ENCODE measurements at regions not wholly inside any gene's neighbourhood (a gene's known extent, or its start where the extent isn't known, plus 50 kb on each side); places are given as distances from the start of the nearest gene placed in this dataset.

DNA sequence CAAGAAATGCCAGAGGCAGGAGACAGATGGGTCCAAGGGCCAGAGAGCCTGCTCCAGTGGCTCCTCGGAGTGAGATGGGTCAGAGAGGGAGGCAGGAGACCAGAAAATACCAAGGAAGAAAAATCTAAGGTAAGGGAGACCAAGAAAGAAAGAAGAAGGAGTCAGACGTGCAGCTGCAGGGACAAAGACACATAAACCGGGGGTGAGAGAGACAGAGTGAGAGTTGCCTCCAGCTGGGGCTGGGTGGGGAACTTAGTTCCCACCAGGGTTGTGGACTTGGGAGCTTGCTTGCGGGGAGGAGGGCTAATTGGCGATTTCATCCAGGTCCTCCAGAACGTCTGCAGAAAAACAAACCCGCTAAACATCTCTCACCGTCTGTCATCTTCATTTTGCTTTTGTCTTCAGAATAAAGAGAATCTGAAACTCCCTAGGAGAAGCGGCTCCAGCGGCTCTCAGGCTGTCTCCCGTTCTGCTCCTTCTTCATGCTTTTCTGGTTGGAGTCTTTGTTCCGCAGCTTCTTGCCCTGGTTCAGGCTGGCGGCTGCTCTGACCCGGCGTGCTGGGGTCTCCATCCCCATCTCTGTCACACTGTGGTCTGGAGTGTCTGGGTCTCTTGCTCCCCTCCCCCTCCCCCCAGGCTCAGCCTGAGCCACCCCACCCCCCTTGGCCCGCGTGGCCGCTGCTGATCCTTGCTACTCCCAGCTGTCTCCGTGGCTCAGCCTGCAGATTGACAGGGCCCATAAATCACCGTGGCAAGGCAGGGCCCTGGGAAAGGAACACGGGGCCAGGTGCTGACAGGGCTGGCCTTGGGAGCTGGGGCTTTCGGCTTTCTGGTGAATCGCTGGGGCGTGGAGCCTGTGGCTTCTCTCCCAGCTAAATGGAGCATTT, 66.6 kb downstream of the UBIAD1 start (continued):
- TF ChIP-seq, protein P1, sequence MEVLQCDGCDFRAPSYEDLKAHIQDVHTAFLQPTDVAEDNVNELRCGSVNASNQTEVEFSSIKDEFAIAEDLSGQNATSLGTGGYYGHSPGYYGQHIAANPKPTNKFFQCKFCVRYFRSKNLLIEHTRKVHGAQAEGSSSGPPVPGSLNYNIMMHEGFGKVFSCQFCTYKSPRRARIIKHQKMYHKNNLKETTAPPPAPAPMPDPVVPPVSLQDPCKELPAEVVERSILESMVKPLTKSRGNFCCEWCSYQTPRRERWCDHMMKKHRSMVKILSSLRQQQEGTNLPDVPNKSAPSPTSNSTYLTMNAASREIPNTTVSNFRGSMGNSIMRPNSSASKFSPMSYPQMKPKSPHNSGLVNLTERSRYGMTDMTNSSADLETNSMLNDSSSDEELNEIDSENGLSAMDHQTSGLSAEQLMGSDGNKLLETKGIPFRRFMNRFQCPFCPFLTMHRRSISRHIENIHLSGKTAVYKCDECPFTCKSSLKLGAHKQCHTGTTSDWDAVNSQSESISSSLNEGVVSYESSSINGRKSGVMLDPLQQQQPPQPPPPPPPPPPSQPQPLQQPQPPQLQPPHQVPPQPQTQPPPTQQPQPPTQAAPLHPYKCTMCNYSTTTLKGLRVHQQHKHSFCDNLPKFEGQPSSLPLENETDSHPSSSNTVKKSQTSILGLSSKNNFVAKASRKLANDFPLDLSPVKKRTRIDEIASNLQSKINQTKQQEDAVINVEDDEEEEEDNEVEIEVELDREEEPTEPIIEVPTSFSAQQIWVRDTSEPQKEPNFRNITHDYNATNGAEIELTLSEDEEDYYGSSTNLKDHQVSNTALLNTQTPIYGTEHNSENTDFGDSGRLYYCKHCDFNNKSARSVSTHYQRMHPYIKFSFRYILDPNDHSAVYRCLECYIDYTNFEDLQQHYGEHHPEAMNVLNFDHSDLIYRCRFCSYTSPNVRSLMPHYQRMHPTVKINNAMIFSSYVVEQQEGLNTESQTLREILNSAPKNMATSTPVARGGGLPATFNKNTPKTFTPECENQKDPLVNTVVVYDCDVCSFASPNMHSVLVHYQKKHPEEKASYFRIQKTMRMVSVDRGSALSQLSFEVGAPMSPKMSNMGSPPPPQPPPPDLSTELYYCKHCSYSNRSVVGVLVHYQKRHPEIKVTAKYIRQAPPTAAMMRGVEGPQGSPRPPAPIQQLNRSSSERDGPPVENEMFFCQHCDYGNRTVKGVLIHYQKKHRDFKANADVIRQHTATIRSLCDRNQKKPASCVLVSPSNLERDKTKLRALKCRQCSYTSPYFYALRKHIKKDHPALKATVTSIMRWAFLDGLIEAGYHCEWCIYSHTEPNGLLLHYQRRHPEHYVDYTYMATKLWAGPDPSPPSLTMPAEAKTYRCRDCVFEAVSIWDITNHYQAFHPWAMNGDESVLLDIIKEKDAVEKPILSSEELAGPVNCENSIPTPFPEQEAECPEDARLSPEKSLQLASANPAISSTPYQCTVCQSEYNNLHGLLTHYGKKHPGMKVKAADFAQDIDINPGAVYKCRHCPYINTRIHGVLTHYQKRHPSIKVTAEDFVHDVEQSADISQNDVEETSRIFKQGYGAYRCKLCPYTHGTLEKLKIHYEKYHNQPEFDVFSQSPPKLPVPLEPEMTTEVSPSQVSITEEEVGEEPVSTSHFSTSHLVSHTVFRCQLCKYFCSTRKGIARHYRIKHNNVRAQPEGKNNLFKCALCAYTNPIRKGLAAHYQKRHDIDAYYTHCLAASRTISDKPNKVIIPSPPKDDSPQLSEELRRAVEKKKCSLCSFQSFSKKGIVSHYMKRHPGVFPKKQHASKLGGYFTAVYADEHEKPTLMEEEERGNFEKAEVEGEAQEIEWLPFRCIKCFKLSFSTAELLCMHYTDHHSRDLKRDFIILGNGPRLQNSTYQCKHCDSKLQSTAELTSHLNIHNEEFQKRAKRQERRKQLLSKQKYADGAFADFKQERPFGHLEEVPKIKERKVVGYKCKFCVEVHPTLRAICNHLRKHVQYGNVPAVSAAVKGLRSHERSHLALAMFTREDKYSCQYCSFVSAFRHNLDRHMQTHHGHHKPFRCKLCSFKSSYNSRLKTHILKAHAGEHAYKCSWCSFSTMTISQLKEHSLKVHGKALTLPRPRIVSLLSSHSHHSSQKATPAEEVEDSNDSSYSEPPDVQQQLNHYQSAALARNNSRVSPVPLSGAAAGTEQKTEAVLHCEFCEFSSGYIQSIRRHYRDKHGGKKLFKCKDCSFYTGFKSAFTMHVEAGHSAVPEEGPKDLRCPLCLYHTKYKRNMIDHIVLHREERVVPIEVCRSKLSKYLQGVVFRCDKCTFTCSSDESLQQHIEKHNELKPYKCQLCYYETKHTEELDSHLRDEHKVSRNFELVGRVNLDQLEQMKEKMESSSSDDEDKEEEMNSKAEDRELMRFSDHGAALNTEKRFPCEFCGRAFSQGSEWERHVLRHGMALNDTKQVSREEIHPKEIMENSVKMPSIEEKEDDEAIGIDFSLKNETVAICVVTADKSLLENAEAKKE (CRISPR knock-in tag; IDR thresholded peaks at IDR 0.05) = no peak
- TF ChIP-seq EZH2 (IDR thresholded peaks at IDR 0.05; ENCODE audit: low read depth, unreplicated experiment) = no peak
- TF ChIP-seq, protein P2, sequence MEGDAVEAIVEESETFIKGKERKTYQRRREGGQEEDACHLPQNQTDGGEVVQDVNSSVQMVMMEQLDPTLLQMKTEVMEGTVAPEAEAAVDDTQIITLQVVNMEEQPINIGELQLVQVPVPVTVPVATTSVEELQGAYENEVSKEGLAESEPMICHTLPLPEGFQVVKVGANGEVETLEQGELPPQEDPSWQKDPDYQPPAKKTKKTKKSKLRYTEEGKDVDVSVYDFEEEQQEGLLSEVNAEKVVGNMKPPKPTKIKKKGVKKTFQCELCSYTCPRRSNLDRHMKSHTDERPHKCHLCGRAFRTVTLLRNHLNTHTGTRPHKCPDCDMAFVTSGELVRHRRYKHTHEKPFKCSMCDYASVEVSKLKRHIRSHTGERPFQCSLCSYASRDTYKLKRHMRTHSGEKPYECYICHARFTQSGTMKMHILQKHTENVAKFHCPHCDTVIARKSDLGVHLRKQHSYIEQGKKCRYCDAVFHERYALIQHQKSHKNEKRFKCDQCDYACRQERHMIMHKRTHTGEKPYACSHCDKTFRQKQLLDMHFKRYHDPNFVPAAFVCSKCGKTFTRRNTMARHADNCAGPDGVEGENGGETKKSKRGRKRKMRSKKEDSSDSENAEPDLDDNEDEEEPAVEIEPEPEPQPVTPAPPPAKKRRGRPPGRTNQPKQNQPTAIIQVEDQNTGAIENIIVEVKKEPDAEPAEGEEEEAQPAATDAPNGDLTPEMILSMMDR (conservative IDR thresholded peaks at IDR 0.05; ENCODE audit: low read depth in 2 of 2) = no peak
- no peak for TF ChIP-seq POLR2AphosphoS5 (IDR thresholded peaks at IDR 0.05; ENCODE audit: low read depth)
- TF ChIP-seq NANOG (IDR thresholded peaks at IDR 0.05; ENCODE audit: borderline replicate concordance) = no peak
- no peak for TF ChIP-seq ZNF114 (CRISPR knock-in tag; IDR thresholded peaks at IDR 0.05)
- TF ChIP-seq ZNF331 (CRISPR knock-in tag; IDR thresholded peaks at IDR 0.05; ENCODE audit: low read depth) = no peak
- TF ChIP-seq, protein P3, sequence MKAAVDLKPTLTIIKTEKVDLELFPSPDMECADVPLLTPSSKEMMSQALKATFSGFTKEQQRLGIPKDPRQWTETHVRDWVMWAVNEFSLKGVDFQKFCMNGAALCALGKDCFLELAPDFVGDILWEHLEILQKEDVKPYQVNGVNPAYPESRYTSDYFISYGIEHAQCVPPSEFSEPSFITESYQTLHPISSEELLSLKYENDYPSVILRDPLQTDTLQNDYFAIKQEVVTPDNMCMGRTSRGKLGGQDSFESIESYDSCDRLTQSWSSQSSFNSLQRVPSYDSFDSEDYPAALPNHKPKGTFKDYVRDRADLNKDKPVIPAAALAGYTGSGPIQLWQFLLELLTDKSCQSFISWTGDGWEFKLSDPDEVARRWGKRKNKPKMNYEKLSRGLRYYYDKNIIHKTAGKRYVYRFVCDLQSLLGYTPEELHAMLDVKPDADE (IDR thresholded peaks at IDR 0.05) = no peak
- TF ChIP-seq, protein P4, sequence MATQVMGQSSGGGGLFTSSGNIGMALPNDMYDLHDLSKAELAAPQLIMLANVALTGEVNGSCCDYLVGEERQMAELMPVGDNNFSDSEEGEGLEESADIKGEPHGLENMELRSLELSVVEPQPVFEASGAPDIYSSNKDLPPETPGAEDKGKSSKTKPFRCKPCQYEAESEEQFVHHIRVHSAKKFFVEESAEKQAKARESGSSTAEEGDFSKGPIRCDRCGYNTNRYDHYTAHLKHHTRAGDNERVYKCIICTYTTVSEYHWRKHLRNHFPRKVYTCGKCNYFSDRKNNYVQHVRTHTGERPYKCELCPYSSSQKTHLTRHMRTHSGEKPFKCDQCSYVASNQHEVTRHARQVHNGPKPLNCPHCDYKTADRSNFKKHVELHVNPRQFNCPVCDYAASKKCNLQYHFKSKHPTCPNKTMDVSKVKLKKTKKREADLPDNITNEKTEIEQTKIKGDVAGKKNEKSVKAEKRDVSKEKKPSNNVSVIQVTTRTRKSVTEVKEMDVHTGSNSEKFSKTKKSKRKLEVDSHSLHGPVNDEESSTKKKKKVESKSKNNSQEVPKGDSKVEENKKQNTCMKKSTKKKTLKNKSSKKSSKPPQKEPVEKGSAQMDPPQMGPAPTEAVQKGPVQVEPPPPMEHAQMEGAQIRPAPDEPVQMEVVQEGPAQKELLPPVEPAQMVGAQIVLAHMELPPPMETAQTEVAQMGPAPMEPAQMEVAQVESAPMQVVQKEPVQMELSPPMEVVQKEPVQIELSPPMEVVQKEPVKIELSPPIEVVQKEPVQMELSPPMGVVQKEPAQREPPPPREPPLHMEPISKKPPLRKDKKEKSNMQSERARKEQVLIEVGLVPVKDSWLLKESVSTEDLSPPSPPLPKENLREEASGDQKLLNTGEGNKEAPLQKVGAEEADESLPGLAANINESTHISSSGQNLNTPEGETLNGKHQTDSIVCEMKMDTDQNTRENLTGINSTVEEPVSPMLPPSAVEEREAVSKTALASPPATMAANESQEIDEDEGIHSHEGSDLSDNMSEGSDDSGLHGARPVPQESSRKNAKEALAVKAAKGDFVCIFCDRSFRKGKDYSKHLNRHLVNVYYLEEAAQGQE (IDR thresholded peaks at IDR 0.05; ENCODE audit: unreplicated experiment) = no peak

Data from GM23338 (cell line).